OCI-LY7 (cell line): ENCODE measurements at regions not wholly inside any gene's neighbourhood (a gene's known extent, or its start where the extent isn't known, plus 50 kb on each side); places are given as distances from the start of the nearest gene placed in this dataset.

Experiments used
- EZH2phosphoT487 ChIP-seq: fragments of 200-600 bp; sonication (generic); IDR thresholded peaks from 2 replicates; pipeline ENCODE4 v1.6.1; 2018; ENCODE audit warnings: low read depth, borderline replicate concordance, mild to moderate bottlenecking, mixed run types, antibody characterized with exemption, low read length, moderate library complexity, mixed read lengths
- TF ChIP-seq, protein P1 (sequence below): fragments of 200-600 bp; sonication (generic); conservative IDR thresholded peaks from 2 replicates; pipeline ENCODE4 v1.5.1; 2014; ENCODE audit warnings: mild to moderate bottlenecking, antibody characterized with exemption, low read length, moderate library complexity, mixed read lengths

DNA sequence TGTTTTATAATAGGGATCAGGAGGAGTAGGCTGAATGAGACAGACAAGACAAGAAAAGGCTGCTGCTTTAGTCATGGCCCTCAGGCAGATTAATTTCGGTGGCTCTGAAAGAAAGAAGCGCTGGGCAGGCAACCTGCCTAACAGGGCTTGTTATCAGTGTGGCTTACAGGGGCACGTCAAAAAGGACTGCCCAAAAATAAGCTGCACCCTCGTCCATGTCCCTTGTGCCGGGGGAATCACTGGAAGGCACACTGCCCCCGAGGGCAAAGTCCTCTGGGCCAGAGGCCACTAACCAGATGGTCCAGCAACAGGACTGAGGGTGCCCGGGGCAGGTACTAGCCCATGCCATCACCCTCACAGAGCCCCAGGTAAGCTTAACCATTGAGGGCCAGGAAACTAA is 188.5 kb downstream of the IGSF11 start:
- TF ChIP-seq, protein P1, sequence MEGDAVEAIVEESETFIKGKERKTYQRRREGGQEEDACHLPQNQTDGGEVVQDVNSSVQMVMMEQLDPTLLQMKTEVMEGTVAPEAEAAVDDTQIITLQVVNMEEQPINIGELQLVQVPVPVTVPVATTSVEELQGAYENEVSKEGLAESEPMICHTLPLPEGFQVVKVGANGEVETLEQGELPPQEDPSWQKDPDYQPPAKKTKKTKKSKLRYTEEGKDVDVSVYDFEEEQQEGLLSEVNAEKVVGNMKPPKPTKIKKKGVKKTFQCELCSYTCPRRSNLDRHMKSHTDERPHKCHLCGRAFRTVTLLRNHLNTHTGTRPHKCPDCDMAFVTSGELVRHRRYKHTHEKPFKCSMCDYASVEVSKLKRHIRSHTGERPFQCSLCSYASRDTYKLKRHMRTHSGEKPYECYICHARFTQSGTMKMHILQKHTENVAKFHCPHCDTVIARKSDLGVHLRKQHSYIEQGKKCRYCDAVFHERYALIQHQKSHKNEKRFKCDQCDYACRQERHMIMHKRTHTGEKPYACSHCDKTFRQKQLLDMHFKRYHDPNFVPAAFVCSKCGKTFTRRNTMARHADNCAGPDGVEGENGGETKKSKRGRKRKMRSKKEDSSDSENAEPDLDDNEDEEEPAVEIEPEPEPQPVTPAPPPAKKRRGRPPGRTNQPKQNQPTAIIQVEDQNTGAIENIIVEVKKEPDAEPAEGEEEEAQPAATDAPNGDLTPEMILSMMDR: no peak
- TF ChIP-seq EZH2phosphoT487: no peak
